CD4-positive, alpha-beta T cell treated with Interleukin-4 for 4 hours (primary cell): ENCODE measurements at regions not wholly inside any gene's neighbourhood (a gene's known extent, or its start where the extent isn't known, plus 50 kb on each side); places are given as distances from the start of the nearest gene placed in this dataset.

Source experiments
- DNase-seq: peaks from one replicate; pipeline ENCODE4 v3.0.0-alpha.2; 2020

GRCh38 chr2:42108852-42109251 is 60.3 kb upstream of the EML4 start:
- DNase-seq, result no peak

DNA sequence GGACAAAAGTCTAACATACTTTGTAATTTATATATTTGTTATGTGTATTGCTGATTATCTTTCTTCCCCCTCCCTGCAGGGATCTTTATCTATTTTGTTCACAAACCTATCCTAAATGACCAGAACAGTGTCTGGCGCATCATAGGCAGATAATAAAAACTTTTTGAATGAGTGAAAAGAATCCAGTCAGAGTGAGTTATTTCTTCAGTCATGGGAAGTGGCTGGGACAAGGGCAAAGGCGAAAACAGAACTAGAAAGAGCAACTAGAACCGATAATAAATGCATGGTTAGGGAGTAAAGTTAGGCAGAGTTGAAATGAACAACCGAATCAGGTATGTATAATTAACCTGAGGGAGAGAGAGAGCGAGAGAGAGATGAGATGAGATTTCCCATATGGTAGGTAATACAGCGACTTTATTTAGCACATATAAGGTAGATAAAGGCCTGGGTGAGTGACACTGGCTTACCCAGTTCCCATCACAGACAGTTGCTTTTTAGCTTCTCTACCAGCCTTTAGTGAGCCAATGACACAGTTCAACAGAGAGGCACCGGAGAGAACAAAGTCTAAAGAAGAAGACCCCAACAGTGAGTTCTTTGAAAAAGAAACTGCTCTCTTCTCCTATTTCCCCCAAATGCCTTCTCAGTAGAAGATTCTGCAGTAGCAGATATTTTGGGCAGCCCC is 59.1 kb upstream of the EML4 start:
- no peak for DNase-seq

GRCh38 chr2:42110641-42111322 is 58.4 kb upstream of the EML4 start:
- DNase-seq, result no peak

DNA sequence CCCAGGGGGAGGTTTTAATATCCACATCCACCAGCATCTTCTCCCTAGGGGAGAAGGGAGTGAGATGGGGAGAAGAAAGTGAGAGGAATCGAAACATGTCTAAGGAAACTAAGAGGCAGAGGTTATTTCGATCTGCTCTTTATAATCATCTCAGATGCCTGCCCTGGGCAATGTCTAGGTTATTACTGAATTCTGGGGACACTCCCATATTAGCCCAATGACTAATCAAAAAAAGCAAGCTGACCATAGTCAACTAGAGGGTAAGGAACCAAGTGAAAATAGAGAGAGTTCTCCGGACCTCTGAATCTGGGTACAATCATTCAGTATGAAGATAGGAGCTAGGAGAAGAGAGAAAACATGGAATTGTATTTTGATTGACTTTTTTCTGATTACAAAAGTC is 56.7 kb upstream of the EML4 start:
- no peak for DNase-seq

DNA sequence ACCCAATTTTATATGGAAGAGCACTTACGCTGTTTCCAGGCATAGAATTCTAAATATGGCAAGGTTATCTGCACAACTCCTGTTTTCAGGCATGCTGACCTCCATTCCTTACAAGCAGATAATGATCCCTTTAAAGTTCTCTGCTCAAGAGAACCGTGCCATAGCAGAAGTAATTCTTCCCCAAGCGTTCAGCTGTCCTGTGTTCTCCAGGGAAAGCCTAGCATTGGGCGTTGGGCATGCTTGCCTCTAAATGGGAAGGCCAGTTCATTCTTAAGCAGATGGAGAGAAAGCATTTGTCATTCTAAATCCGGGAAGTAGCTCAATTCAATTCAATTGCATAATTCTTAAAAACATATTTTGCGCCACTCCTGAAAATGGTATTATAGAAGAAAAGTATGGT is 55.7 kb upstream of the EML4 start:
- DNase-seq, result no peak

GRCh38 chr2:42114091-42114490 is 55.1 kb upstream of the EML4 start:
- DNase-seq, result no peak

DNA sequence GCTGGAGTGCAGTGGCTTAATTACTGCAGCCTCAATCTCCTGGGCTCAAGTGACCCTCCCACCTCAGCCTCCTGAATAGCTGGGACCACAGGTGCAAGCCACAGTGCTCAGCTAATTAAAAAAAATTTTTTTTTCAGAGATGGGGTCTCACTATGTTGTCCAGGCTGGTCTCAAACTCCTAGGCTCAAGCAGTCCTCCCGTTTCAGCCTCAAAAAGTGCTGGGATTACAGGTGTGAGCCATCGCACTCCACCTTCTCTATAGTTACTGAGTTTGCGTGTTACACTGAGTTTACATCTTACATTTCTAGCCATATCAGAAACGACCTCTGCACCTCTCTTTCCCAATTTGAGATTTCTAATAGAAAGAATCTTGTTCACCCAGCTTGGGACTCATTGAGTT is 53.6 kb upstream of the EML4 start:
- no peak for DNase-seq

- DNase-seq, result no peak
Measured at GRCh38 chr2:42116195-42117181, 52.7 kb upstream of the EML4 start.

DNA sequence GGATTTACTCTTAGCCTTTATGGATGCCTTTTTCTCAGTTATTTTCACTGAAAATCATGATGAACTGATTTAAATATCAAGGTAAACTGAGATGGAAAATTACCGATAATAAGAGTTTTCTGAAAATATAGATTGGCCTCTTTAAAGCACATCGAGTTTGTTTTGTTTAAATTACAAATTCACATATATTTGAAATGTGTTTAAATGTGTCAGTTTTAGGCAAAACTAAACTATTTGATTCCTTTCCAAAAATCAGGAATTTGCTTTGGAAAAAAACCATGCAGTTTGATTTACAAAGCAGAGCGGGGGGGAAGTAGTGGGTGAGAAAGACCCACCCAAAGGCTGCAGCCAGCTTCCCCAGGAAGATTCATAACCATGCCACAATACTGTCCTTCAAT is 52.0 kb upstream of the EML4 start:
- no peak for DNase-seq

DNA sequence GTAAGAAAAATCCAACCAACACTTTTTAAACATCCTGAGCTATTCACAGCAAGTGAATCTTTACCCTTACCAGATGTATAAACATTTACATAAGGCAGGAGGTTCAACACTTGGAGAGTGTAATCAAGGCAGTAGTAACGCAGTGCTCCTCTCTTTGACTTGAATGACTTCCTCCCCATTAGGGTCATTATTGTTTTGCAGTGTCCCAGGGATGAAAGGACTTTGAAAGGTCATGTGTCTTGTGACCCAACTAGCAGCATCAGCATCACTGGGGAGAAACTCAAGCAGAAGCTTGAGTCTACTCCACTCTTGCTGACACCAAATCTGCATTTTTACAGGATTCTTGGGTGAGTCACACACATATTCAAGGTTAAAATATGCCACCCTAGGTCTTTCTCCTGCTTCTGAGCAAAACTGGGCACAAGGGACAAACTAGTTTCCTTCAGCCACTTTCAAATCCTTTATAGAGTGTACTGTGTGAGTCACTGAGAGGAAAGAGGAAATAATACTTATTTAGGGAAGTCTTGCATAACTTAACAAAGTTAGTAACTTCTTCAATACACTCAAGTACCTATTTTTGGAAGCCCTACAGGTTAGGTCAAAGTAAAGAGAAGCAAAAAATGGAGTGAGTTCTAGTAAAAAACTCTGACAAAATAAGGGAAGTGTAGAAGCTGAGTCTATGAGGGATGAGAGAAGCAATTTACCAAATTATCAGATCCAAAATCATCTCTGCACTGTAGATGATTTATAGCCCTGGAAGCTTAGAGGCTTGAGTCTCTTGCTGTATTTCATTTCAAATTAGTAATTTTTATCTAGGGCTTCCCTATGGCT is 51.0 kb upstream of the EML4 start:
- peak; percentile 53 for DNase-seq

- DNase-seq, result no peak
Measured at GRCh38 chr2:42118754-42119569, 50.2 kb upstream of the EML4 start.
